Gastroesophageal sphincter (tissue), 3 donors: ENCODE measurements at regions not wholly inside any gene's neighbourhood (a gene's known extent, or its start where the extent isn't known, plus 50 kb on each side); places are given as distances from the start of the nearest gene placed in this dataset.

ENCODE experiments used
- CTCF ChIP-seq, 4 experiments: fragments of 200-600 bp in 2 of 4; fragments of 450-650 bp in 2 of 4; sonication (generic) in 1 of 4; IDR thresholded peaks; one replicate each; pipeline ENCODE4 v1.5.1; 2017 to 2019; ENCODE audit warnings: antibody characterized with exemption in 4 of 4, mild to moderate bottlenecking in 2 of 4, moderate library complexity in 2 of 4
- EP300 ChIP-seq: sonication (generic); formaldehyde crosslinking; IDR thresholded peaks from one replicate; pipeline ENCODE4 v1.6.1; 2017; ENCODE audit warnings: antibody characterized with exemption, mild to moderate bottlenecking
- POLR2A ChIP-seq, 2 donors: fragments of 450-650 bp; IDR thresholded peaks; one replicate each; pipeline ENCODE4 v1.6.1; 2017; ENCODE audit warnings: antibody characterized with exemption in 2 of 2, mild to moderate bottlenecking in 2 of 2, moderate library complexity in 1 of 2
- POLR2AphosphoS5 ChIP-seq: sonication (generic); formaldehyde crosslinking; IDR thresholded peaks from one replicate; pipeline ENCODE4 v1.6.1; 2017; ENCODE audit warnings: antibody characterized with exemption

- TF ChIP-seq CTCF (IDR thresholded peaks at IDR 0.05) (no peak), POLR2A (IDR thresholded peaks at IDR 0.05) (no peak), POLR2AphosphoS5 (no peak), EP300 (no peak)
These were observed 290.4 kb downstream of the TMEM167A start for GRCh38 chr5:82786748-82787147.
